ENCODE measurements at regions not wholly inside any gene's neighbourhood (a gene's known extent, or its start where the extent isn't known, plus 50 kb on each side); places are given as distances from the start of the nearest gene placed in this dataset.

GRCh38 chr1:234918961-234919761, 209.5 kb downstream of the TOMM20 start:
- DNase-seq (no peak), ATAC-seq (ENCODE audit: poor library complexity) (no peak)
- TF ChIP-seq CTCF (IDR thresholded peaks at IDR 0.05) = no peak
- no peaks in the 10 kb centered on the region for H3K9me3 Mint-ChIP-seq
- no peak overlapping the region for H3K27ac Mint-ChIP-seq
- Histone ChIP-seq H3K4me3 (ENCODE audit: low read length) (no peak overlapping the region), H3K36me3 (ENCODE audit: insufficient read depth, low read length) (no peaks in the 10 kb centered on the region), H3K27ac (ENCODE audit: low read depth in 1 of 2, low read length in 2 of 2) (no peak overlapping the region), H3K9me3 (ENCODE audit: control insufficient read depth in 1 of 2, insufficient read depth in 1 of 2, low read length in 2 of 2) (peaks cover 0 to 9% of the 10 kb centered on the region in 2 experiments), H3K4me1 (ENCODE audit: insufficient read depth, low read length) (peaks cover under 1% of the 10 kb centered on the region), H3K27me3 (ENCODE audit: control insufficient read depth in 1 of 2, insufficient read depth in 2 of 2, low read length in 2 of 2) (no peaks in the 10 kb centered on the region)
- H3K27me3 Mint-ChIP-seq = no peaks in the 10 kb centered on the region
- H3K4me1 Mint-ChIP-seq (ENCODE audit: low read depth) = peaks cover 4% of the 10 kb centered on the region
- ChIA-PET CTCF (no interaction called here), POLR2A (no interaction called here)
- no peak overlapping the region for H3K4me3 Mint-ChIP-seq
- no peaks in the 10 kb centered on the region for H3K36me3 Mint-ChIP-seq (ENCODE audit: low read depth)
- intact Hi-C loops (cut with DNase I, micrococcal nuclease) = no loop called here

GRCh38 chr1:234918181-234918841, 210.3 kb downstream of the TOMM20 start:
- no peaks in the 10 kb centered on the region for H3K27me3 Mint-ChIP-seq
- no peak overlapping the region for H3K4me3 Mint-ChIP-seq
- peaks cover 4% of the 10 kb centered on the region for H3K4me1 Mint-ChIP-seq (ENCODE audit: low read depth)
- no peak for DNase-seq
- no peaks in the 10 kb centered on the region for H3K9me3 Mint-ChIP-seq
- ChIA-PET CTCF (no interaction called here), POLR2A (interaction anchor here (1.1 kb wide), 1 partner anchor 10 kb away, joined by 3 read pairs; no protein-coding TSS in a partner anchor)
- no peaks in the 10 kb centered on the region for H3K27me3 ChIP-seq (ENCODE audit: control insufficient read depth in 1 of 2, insufficient read depth in 2 of 2, low read length in 2 of 2)
- intact Hi-C loops (cut with DNase I, micrococcal nuclease) = no loop called here
- H3K36me3 Mint-ChIP-seq (ENCODE audit: low read depth) = no peaks in the 10 kb centered on the region
- no peak overlapping the region for H3K27ac ChIP-seq (ENCODE audit: low read depth in 1 of 2, low read length in 2 of 2)
- TF ChIP-seq CTCF (IDR thresholded peaks at IDR 0.05) = no peak
- no peaks in the 10 kb centered on the region for H3K36me3 ChIP-seq (ENCODE audit: insufficient read depth, low read length)
- peaks cover under 1% of the 10 kb centered on the region for H3K4me1 ChIP-seq (ENCODE audit: insufficient read depth, low read length)
- peaks cover 0 to 9% of the 10 kb centered on the region in 2 experiments for H3K9me3 ChIP-seq (ENCODE audit: control insufficient read depth in 1 of 2, insufficient read depth in 1 of 2, low read length in 2 of 2)
- H3K27ac Mint-ChIP-seq = no peak overlapping the region
- no peak for ATAC-seq (ENCODE audit: poor library complexity)
- H3K4me3 ChIP-seq (ENCODE audit: low read length) = no peak overlapping the region

GRCh38 chr1:234917495-234918180, 211.0 kb downstream of the TOMM20 start:
- H3K4me3 ChIP-seq (ENCODE audit: low read length) = no peak overlapping the region
- Mint-ChIP-seq H3K4me1 (ENCODE audit: low read depth) (peaks cover 9% of the 10 kb centered on the region), H3K27me3 (no peaks in the 10 kb centered on the region), H3K27ac (no peak overlapping the region), H3K9me3 (no peaks in the 10 kb centered on the region), H3K4me3 (no peak overlapping the region), H3K36me3 (ENCODE audit: low read depth) (no peaks in the 10 kb centered on the region)
- no peak overlapping the region for H3K27ac ChIP-seq (ENCODE audit: low read depth in 1 of 2, low read length in 2 of 2)
- ChIA-PET CTCF (no interaction called here), POLR2A (interaction anchor here (1.1 kb wide), 2 partner anchors 10 to 306 kb away, joined by 3 to 5 read pairs; no protein-coding TSS in a partner anchor)
- H3K9me3 ChIP-seq (ENCODE audit: control insufficient read depth in 1 of 2, insufficient read depth in 1 of 2, low read length in 2 of 2) = peaks cover 0 to 9% of the 10 kb centered on the region in 2 experiments
- DNase-seq (no peak), ATAC-seq (ENCODE audit: poor library complexity) (no peak)
- H3K27me3 ChIP-seq (ENCODE audit: control insufficient read depth in 1 of 2, insufficient read depth in 2 of 2, low read length in 2 of 2) = no peaks in the 10 kb centered on the region
- no peak for TF ChIP-seq CTCF (IDR thresholded peaks at IDR 0.05)
- H3K36me3 ChIP-seq (ENCODE audit: insufficient read depth, low read length) = no peaks in the 10 kb centered on the region
- intact Hi-C loops (cut with DNase I, micrococcal nuclease) = no loop called here
- peaks cover 7% of the 10 kb centered on the region for H3K4me1 ChIP-seq (ENCODE audit: insufficient read depth, low read length)
